Fibroblast of lung (primary cell): ENCODE measurements at regions not wholly inside any gene's neighbourhood (a gene's known extent, or its start where the extent isn't known, plus 50 kb on each side); places are given as distances from the start of the nearest gene placed in this dataset.
A peak's percentile ranks its signal among the peaks of the same experiment; 100 is the strongest.

ENCODE experiments used
- DNase-seq, 2 donors: peaks; one replicate each; pipeline versions ENCODE4 v3.0.0 to v3.0.0-alpha.2; 2010; ENCODE audit warnings: low read depth in 2 of 2
- H2AFZ ChIP-seq: 2 replicates; pipeline ENCODE4 v1.5.1; 2012; ENCODE audit warnings: low read length, control low read depth, inconsistent platforms
- H3K27ac ChIP-seq: 2 replicates; pipeline ENCODE4 v1.5.1; 2011; ENCODE audit warnings: low read length, control low read depth; ENCODE audit not compliant: insufficient read depth
- H3K27me3 ChIP-seq: 2 replicates; pipeline ENCODE4 v1.5.1; 2011; ENCODE audit warnings: mild to moderate bottlenecking, low read length; ENCODE audit not compliant: control insufficient read depth, insufficient read depth
- H3K36me3 ChIP-seq: 2 replicates; pipeline ENCODE4 v1.5.1; 2011; ENCODE audit warnings: low read length; ENCODE audit not compliant: control insufficient read depth, insufficient read depth
- H3K4me1 ChIP-seq: 2 replicates; pipeline ENCODE4 v1.5.1; 2011; ENCODE audit warnings: low read length; ENCODE audit not compliant: control insufficient read depth, insufficient read depth; ENCODE audit errors: extremely low read depth
- H3K4me2 ChIP-seq: 2 replicates; pipeline ENCODE4 v1.5.1; 2011; ENCODE audit warnings: low read length, control low read depth; ENCODE audit not compliant: insufficient read depth; ENCODE audit errors: extremely low read depth
- H3K4me3 ChIP-seq, 4 experiments: fragments of 200-600 bp in 1 of 4; sonication (generic) in 1 of 4; replicated peaks in 1 of 4; 2 replicates each; pipeline ENCODE4 v1.5.1; 2011 to 2016; ENCODE audit warnings: low read length in 4 of 4, low read depth in 3 of 4, mild to moderate bottlenecking in 3 of 4, control low read depth in 2 of 4, inconsistent platforms in 1 of 4, mixed read lengths in 1 of 4; ENCODE audit not compliant: insufficient read depth in 1 of 4; ENCODE audit errors: control extremely low read depth in 1 of 4
- H3K79me2 ChIP-seq: 2 replicates; pipeline ENCODE4 v1.5.1; 2012; ENCODE audit warnings: mild to moderate bottlenecking, low read length, inconsistent platforms; ENCODE audit not compliant: control insufficient read depth, insufficient read depth
- H3K9ac ChIP-seq: 2 replicates; pipeline ENCODE4 v1.5.1; 2011; ENCODE audit warnings: mild to moderate bottlenecking, low read length, control low read depth; ENCODE audit not compliant: insufficient read depth
- H3K9me3 ChIP-seq: 2 replicates; pipeline ENCODE4 v1.5.1; 2012; ENCODE audit warnings: low read depth, low read length; ENCODE audit not compliant: control insufficient read depth, insufficient read depth
- H4K20me1 ChIP-seq: 2 replicates; pipeline ENCODE4 v1.5.1; 2011; ENCODE audit warnings: low read length; ENCODE audit not compliant: control insufficient read depth, insufficient read depth; ENCODE audit errors: extremely low read depth
- EZH2 ChIP-seq: IDR thresholded peaks from 2 replicates; pipeline ENCODE4 v1.5.1; 2012; ENCODE audit warnings: low read length, control low read depth, mild to moderate bottlenecking; ENCODE audit errors: missing control alignments
- TF ChIP-seq, protein P1 (sequence below), 2 donors: IDR thresholded peaks in 1 of 2; conservative IDR thresholded peaks in 1 of 2; 1 replicate in 1 of 2; 2 replicates in 1 of 2; pipeline ENCODE4 v1.5.1; 2011 to 2012; ENCODE audit warnings: low read length in 2 of 2, control low read depth in 1 of 2, inconsistent platforms in 1 of 2, low read depth in 1 of 2, mild to moderate bottlenecking in 1 of 2

DNA sequence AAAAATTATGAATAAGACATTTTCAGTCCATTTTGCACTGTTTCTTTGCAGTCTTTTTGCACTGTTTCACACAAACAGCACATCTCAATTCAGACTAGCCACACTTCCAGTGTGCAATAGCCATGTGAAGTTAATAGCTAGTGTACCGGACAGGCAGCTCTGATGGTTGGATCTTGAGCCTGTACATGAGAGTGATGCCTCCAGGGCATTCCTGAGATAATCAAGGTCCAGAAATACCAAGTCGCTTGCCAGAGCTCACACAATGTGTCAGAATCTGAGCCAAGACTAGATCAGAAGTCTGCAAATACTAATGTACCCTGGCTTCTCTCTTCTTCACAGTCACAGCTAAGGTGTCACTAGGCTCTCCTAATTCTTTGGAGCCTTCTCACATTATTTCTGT, 180.2 kb downstream of the OSR1 start:
- TF ChIP-seq, protein P1, sequence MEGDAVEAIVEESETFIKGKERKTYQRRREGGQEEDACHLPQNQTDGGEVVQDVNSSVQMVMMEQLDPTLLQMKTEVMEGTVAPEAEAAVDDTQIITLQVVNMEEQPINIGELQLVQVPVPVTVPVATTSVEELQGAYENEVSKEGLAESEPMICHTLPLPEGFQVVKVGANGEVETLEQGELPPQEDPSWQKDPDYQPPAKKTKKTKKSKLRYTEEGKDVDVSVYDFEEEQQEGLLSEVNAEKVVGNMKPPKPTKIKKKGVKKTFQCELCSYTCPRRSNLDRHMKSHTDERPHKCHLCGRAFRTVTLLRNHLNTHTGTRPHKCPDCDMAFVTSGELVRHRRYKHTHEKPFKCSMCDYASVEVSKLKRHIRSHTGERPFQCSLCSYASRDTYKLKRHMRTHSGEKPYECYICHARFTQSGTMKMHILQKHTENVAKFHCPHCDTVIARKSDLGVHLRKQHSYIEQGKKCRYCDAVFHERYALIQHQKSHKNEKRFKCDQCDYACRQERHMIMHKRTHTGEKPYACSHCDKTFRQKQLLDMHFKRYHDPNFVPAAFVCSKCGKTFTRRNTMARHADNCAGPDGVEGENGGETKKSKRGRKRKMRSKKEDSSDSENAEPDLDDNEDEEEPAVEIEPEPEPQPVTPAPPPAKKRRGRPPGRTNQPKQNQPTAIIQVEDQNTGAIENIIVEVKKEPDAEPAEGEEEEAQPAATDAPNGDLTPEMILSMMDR (conservative IDR thresholded peaks at IDR 0.05 in 1 of 2, IDR thresholded peaks at IDR 0.05 in 1 of 2; ENCODE audit: low read depth in 1 of 2, low read length in 2 of 2) = no peak
- TF ChIP-seq EZH2 = no peak

DNA sequence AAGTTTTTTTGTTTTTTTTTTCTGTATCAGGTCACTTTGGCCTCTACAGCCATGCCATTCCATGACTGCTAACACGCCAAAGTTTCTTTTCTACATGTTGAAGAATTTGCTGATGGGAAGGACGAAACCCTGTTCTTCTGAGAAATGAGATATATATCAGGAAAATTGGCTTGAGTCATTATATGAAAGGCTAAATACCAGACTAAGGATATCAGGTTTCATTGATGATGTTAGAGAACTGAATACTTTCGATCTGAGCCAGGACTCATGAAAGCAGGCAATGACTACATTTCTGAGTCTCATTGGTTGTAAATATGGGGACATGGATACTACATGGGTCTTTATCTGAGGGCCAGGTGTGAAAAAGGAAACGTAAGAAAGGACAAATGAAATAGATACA, 181.4 kb downstream of the OSR1 start:
- Histone ChIP-seq H3K9ac (no peak overlapping the region), H3K36me3 (no peaks in the 10 kb centered on the region), H3K4me3 (no peak overlapping the region), H3K9me3 (no peaks in the 10 kb centered on the region), H4K20me1 (no peaks in the 10 kb centered on the region), H3K27ac (no peak overlapping the region), H3K4me2 (no peak overlapping the region), H3K27me3 (no peaks in the 10 kb centered on the region), H2AFZ (no peak overlapping the region), H3K4me1 (peaks cover 2% of the 10 kb centered on the region), H3K79me2 (no peaks in the 10 kb centered on the region)
- peak; percentile 77 to 78 for DNase-seq
- TF ChIP-seq, protein P1 (conservative IDR thresholded peaks at IDR 0.05 in 1 of 2, IDR thresholded peaks at IDR 0.05 in 1 of 2; ENCODE audit: low read depth in 1 of 2, low read length in 2 of 2) = no peak
- no peak for TF ChIP-seq EZH2

More for the DNA sequence above, 180.2 kb downstream of the OSR1 start:
- DNase-seq = peak in 1 of 2 donors; percentile 60
- Histone ChIP-seq H3K79me2 (no peaks in the 10 kb centered on the region), H3K36me3 (no peaks in the 10 kb centered on the region), H3K4me1 (peaks cover 2% of the 10 kb centered on the region), H3K4me3 (no peak overlapping the region), H3K9me3 (no peaks in the 10 kb centered on the region), H4K20me1 (no peaks in the 10 kb centered on the region), H2AFZ (no peak overlapping the region), H3K9ac (no peak overlapping the region), H3K27me3 (no peaks in the 10 kb centered on the region), H3K4me2 (no peak overlapping the region), H3K27ac (no peak overlapping the region)

DNA sequence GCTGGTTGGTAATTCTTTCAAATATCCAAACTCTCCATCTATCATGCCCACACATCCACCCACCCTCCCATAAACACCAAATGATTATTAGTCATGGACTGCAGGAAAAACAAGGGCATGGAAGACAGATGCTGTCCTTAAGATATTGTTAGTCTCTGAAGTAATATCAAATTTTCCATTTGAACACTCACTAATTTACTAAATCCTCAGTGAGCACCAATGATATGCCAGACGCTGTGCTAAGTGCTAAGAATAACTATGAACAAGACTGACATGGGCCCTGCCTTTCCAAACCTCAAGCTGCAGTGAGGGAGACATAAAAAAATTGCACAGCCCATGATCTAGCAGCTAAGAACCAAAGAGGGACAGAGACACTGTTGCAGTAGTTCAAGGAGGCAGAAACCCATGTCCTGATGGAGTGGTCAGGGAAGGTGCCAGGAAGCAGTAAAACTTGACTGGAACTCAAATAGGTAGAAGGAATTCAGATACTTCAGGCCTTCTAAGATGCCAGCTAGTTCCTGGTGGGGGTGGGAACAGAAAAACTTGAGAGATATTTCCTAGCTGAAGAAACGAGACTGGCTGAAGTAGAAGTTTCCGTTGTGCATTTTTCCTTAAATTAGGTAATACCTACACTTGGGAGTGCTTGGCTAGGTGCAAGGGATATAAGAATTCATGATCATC, 182.1 kb downstream of the OSR1 start:
- H3K36me3 ChIP-seq = no peaks in the 10 kb centered on the region
- H3K4me3 ChIP-seq = no peak overlapping the region
- no peaks in the 10 kb centered on the region for H3K9me3 ChIP-seq
- no peak overlapping the region for H3K9ac ChIP-seq
- H3K4me1 ChIP-seq = peaks cover 2% of the 10 kb centered on the region
- H4K20me1 ChIP-seq = no peaks in the 10 kb centered on the region
- H3K27ac ChIP-seq = no peak overlapping the region
- no peaks in the 10 kb centered on the region for H3K27me3 ChIP-seq
- DNase-seq = peak in 1 of 2 donors; percentile 30
- H3K79me2 ChIP-seq = no peaks in the 10 kb centered on the region
- no peak overlapping the region for H2AFZ ChIP-seq
- no peak for TF ChIP-seq EZH2
- TF ChIP-seq, protein P1 (conservative IDR thresholded peaks at IDR 0.05 in 1 of 2, IDR thresholded peaks at IDR 0.05 in 1 of 2; ENCODE audit: low read depth in 1 of 2, low read length in 2 of 2) = no peak
- H3K4me2 ChIP-seq = no peak overlapping the region
